HG03139 (cell line): ENCODE measurements at regions not wholly inside any gene's neighbourhood (a gene's known extent, or its start where the extent isn't known, plus 50 kb on each side); places are given as distances from the start of the nearest gene placed in this dataset.
"Not testable (repeated sequence)": the region's sequence is repeated elsewhere in the genome, so short reads cannot be mapped to it uniquely, and the experiment has no call there.

Source experiments
- ATAC-seq: cut with Tn5 transposase; IDR thresholded peaks from one replicate; pipeline ENCODE4 v1.9.1; 2021; ENCODE audit not compliant: unreplicated experiment

- ATAC-seq: no peak
These were observed 569.0 kb downstream of the TAF11L14 start for GRCh38 chr5:18203296-18203695.

DNA sequence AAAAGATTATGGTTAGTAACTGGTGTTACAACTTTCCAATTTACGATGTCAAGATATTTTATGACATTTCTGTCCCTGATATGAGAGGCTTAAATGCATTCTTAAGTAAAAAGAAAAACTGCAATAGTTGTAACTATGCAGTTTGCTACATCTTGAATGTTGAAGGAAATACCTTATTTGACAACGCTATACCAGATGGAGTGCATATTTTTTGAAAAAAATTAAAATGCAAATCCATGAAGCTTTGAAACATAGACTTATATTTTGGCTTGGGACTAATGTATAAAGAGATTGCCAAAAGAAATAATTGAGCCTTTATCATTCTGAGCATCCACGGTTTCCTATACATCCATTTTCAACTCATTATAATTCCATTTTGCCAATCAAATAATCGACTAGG, 579.4 kb downstream of the TAF11L14 start:
- no peak for ATAC-seq

DNA sequence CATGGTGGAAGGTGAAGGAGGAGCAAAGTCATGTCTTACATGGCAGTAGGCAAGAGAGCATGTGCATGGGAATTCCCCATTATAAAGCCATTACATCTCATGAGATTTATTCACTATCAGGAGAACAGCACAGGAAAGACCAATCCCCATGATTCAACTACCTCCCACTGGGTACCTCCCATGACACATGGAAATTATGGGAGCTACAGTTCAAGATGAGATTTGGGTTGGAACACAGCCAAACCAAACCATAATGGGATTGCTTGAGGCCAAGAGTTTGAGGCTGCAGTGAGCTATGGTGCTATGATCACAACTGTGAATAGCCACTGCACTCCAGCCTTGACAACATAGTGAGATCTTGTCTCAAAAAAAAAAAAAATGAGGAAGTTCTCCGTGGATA, 581.8 kb downstream of the TAF11L14 start:
- ATAC-seq: no peak

GRCh38 chr5:18216729-18217128, 582.5 kb downstream of the TAF11L14 start:
- no peak for ATAC-seq

GRCh38 chr5:18219241-18219640, 585.0 kb downstream of the TAF11L14 start:
- no peak for ATAC-seq

GRCh38 chr5:18220631-18221030, 586.4 kb downstream of the TAF11L14 start:
- ATAC-seq: no peak

DNA sequence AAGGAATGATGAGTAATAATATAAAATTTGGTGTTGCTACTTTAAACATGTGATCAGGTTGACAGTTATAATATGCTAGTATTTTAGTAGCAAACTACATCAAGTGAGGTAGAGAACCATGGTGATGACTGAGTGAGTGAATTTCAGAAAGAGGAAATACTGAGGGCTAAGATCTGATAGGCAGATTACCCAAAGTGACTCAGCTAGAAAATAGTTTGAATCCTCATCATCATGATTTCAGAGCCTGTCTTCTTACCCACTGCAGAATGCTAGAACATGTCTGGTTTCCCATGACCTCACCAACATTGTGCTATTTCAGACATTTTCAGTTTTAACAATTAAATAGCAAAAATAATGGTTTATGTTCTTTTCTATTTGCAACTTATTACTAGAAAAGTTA, 602.1 kb downstream of the TAF11L14 start:
- no peak for ATAC-seq

DNA sequence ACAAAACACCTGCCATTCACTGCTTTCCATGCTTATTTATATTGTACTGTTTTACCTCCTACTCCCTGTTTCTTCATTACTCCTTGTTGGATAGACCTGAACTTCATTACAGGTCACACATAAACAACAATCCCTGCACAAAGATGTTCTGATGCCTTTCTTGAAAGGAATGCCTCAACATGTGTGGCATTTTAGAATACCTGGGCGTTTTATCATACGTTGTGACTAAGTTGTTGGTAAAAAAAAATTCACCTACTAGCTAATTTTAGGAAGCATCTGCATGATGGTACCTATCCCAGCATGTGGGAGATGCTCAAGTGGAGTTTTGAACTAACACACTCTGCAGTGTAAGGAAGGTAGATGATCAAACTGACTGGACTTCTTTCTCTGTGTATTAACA, 604.1 kb downstream of the TAF11L14 start:
- no peak for ATAC-seq

DNA sequence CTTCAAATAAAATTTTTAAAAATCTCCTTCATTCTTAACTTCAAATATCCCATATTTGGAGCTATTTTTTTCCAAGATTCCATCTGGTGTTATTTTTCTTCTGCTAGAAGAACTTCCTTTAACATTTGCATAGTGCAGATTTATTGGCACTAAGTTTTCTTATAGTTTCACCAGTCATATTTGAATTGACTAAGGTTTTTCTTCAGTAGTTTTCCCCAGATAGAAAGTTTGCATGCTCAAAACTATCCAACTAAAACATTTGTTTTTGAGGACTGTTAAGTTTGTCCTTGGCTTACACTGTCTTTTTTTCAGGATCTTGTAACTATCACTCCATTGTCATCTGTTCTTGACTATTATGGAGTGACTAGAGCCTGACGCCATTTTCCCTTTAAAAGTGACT, 606.7 kb downstream of the TAF11L14 start:
- no peak for ATAC-seq

GRCh38 chr5:18243846-18244245, 609.6 kb downstream of the TAF11L14 start:
- no peak for ATAC-seq

DNA sequence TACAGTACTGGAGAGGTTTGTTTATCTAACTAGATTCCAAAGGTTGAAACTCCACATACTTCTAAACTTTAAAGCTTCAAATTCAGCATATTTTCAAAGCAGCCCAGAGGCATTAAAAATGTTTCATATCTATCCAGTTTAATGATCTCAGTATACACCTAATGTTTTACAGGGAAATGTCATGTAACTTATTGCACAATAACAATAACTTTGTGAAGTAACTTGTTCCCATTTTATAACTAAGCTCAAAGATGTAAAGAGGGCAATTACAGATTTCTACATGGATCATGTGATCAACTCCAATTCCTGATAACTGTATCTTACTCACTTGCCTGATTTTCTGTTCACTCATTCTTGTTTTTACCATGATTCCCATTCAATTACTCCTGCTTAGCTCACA, 610.0 kb downstream of the TAF11L14 start:
- ATAC-seq: no peak

GRCh38 chr5:18252559-18252958, 618.3 kb downstream of the TAF11L14 start:
- no peak for ATAC-seq

DNA sequence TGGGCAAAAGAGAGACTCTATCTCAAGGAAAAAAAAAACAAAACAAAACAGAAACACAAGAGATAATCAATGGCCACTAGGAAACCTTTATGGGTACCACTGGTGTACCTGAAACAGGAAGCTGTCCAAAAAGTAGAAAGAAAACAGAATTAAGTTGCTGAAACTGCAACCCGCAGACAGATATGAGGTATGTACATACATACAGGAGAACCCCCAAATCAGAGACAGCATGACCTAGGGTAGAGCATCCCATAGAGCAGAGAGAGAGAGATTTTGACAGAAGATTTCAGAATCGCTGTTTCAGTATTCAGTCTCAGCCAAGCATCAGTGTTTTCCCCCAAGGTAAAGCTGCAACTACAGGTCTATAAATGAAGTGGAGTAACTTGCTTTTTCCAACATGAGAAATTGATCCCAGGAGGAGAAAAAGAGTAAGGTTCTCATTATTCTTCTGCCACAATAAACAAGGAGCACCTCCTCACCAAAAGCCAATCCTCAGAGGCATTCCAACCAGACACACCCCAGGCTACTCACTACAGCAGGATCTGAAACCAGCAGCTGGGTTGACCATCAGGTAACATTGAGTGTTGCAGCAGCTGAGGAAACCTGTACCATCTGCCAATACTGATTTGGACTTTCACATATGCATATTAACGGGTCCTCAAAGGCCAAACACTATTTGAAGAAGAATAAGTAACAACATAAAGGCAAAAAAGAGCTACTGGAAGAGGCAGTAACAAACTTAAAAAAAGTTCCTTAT, 630.0 kb downstream of the TAF11L14 start:
- ATAC-seq: no peak

- ATAC-seq: no peak
These were observed 636.5 kb downstream of the TAF11L14 start for GRCh38 chr5:18270635-18271338.

- ATAC-seq: no peak
These were observed 642.7 kb downstream of the TAF11L14 start for GRCh38 chr5:18276939-18277338.

DNA sequence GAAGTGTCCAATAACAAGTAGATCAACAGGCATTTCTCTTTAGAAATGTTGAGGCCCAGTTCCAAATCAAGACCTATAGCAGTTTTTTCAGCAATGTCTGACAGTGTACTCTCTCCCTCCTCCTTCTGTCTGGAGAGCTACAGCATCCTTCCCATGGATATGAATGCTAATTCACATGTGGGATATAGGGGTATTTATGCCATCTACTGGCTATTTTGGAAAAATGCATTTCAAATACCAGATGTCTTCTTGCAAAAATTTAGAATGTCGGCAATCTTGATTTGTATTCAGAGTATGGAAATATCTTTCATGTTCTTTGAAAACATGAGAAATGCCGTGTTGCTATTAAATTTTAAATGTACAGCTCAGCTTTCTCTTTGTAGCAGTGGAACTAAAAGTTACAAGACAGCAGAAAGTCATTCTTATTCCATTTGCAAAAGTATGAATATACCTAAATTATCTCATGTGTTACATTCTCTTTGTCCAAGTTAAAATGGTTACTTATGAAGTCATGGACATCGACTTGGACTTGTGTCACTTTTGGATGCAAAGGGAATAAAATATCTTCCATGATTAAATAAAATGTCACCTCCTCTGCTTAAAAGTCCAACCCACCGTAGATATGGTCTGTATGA, 647.8 kb downstream of the TAF11L14 start:
- no peak for ATAC-seq

DNA sequence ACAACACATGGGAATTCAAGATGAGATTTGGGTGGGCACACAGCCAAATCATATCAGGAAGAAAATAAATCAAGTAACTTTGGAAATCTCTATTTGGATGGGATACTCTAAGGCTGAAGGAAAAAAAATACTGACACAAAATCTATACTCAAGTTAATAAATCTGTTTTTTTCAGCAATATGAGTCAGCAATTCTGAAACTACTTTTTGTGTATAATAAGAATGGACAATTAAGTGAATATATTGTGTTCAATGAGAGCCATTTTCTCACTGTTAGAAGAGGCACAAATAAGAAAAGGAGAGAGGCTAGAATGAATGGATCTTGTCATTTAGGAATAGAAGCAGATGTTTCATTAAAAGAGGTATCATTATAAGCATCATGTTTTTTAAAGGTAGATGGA, 651.0 kb downstream of the TAF11L14 start:
- ATAC-seq: no peak

GRCh38 chr5:18292146-18292545, 657.9 kb downstream of the TAF11L14 start:
- ATAC-seq: no peak

DNA sequence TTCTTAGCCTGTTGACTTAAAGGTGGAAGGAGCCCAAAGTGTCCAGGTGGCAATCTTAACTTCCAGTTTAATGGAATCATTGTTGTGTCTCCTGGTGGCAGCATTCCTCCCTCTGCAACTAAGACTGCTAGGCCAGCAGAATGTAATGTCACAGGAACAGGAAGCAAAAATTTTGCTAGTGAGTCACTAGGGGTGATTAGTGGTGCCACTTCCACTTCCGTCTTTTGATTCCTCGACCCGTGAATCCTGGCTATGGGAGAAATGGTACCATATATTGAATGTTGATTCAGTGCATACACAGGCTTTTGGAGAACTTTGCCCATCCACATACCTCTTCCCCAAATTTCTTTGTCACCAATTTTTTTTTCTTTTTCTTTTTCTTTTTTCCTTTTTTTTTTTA, 661.4 kb downstream of the TAF11L14 start:
- not testable (repeated sequence) for ATAC-seq

DNA sequence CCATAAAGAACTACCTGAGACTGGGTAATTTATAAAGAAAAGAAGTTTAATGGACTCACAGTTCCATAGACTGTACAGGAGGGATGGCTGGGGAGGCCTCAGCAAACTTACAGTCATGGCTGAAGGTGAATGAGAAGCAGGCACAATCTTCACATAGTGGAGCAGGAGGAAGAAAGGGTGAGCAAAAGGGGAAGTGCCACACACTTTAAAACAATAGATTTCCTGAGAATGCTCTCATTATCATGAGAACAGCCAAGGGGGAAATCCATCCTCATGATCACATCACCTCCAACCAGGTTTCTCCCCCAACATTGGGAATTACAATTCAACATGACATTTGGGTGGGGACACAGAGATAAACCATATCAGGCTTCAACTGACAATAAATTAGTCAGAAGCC, 664.9 kb downstream of the TAF11L14 start:
- no peak for ATAC-seq

GRCh38 chr5:18305288-18305924, 671.1 kb downstream of the TAF11L14 start:
- peak; percentile 61 for ATAC-seq

DNA sequence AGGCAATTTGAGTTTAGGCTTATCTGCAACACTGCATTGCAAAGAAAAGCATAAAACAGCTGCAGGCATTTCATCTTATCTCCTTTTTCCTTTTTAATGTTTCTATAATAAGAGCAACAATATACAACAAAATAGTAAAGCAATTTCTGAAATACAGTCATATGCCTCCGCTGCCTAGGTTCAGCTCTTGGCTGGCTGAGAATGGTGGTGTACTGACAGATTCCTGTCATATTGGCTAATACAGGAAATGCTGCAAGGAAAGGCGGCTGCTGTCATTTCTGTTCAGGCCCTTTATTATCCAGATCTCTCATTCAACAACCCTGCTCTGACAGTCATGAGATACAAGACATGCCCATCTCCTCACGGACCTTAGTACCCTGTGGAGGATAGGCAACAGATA, 677.0 kb downstream of the TAF11L14 start:
- no peak for ATAC-seq
